ENCODE measurements at regions not wholly inside any gene's neighbourhood (a gene's known extent, or its start where the extent isn't known, plus 50 kb on each side); places are given as distances from the start of the nearest gene placed in this dataset.

DNA sequence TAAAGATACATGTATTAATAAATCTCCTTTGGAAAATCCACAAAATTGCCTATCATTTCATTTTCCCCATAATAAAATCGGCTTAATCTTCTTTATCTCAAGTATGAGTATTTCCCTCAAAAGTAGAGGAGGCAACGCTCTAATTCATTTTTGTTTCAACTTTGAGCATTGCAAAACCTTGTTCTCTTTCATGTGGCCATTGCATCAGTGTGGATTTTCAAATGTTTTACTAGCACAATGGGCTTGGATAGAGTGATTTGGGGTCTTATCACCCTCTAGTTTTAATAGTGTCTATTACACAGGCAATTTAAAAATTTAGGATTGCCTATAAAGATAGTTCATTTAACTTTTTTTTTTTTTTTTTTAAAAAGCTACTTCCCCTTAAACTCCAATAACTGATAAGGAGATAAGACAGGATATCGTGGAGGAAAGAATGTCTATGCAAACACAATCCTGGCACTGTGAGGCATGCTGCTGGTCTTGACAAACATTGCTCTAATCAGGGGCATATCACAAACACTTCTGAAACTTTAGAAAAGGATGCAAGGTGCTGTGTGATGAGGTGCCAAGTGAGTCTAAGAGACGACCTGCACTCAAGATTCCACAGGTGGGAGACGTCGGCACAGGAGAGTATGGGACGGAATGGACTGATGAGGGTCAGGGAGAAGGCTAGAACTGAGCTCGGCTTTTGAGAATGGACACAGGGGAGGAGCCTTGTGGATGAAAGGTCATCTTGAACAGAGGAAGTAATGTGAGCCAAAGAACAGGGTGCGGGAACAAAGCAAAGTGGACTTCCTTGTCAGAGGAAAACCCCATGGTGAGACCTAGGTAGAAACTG, 199.7 kb downstream of the IRS2 start:
- Histone ChIP-seq H3K4me2 (ENCODE audit: unreplicated experiment) (no peak overlapping the region), H3K36me3 (ENCODE audit: low read depth) (no peaks in the 10 kb centered on the region), H3K9me2 (ENCODE audit: insufficient read depth) (no peaks in the 10 kb centered on the region), H3K4me1 (ENCODE audit: insufficient read depth) (no peaks in the 10 kb centered on the region), H3K27me3 (replicated peaks; ENCODE audit: insufficient read depth) (peaks cover 81% of the 10 kb centered on the region), H3F3A (ENCODE audit: insufficient read depth) (no peaks in the 10 kb centered on the region), H3K27ac (no peak overlapping the region), H3K79me2 (ENCODE audit: insufficient read depth) (no peaks in the 10 kb centered on the region), H2AFZ (no peak overlapping the region), H3K9me3 (ENCODE audit: low read depth) (no peaks in the 10 kb centered on the region), H4K20me1 (ENCODE audit: insufficient read depth) (no peaks in the 10 kb centered on the region), H3K9ac (no peak overlapping the region), H3K4me3 (no peak overlapping the region)
- in situ Hi-C loops (cut with MboI): no loop called here
- DNase-seq: no peak
- WGBS, 2 experiments (ENCODE audit: low coverage in 1 of 2, low lambda C conversion rate in 2 of 2, missing lambda C conversion rate in 2 of 2): 45 to 51% methylated on average over 9 of the region's 9 CpGs
- TF ChIP-seq EZH2phosphoT487 (IDR thresholded peaks at IDR 0.05; ENCODE audit: insufficient read depth, low read depth): no peak
- TF ChIP-seq EZH2 (IDR thresholded peaks at IDR 0.05; ENCODE audit: insufficient read depth, poor library complexity, severe bottlenecking): no peak

DNA sequence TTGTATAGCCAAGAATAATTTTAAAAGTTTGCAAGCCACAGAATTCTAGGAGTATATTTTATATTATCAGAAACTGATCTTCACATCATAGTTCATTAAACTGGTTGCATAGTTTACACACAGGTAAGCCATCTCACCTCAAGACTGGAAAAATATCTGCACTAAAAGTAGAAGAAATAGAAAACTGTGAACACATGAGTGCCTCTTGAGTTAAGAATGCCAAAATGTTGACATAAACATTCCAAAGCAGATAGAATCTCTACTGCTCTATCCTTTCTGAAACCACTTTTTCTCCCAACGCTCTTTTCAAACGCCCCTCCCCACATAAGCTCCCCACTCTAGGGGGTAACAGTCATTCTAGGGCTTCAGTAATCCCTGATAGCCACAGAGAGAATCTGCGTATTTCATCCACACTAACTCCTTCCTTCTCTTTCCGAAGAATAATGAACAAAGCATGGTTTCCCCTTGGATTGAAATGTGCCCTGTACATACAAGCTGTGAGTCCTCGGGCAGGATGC, 201.5 kb downstream of the IRS2 start:
- no peak for DNase-seq
- no peaks in the 10 kb centered on the region for H3K9me3 ChIP-seq (ENCODE audit: low read depth)
- H3K9ac ChIP-seq: no peak overlapping the region
- H3K79me2 ChIP-seq (ENCODE audit: insufficient read depth): no peaks in the 10 kb centered on the region
- H3K27me3 ChIP-seq (replicated peaks; ENCODE audit: insufficient read depth): peaks cover 72% of the 10 kb centered on the region
- no peak for TF ChIP-seq EZH2 (IDR thresholded peaks at IDR 0.05; ENCODE audit: insufficient read depth, poor library complexity, severe bottlenecking)
- no peak for TF ChIP-seq EZH2phosphoT487 (IDR thresholded peaks at IDR 0.05; ENCODE audit: insufficient read depth, low read depth)
- H3F3A ChIP-seq (ENCODE audit: insufficient read depth): no peaks in the 10 kb centered on the region
- no peaks in the 10 kb centered on the region for H4K20me1 ChIP-seq (ENCODE audit: insufficient read depth)
- in situ Hi-C loops (cut with MboI): no loop called here
- H3K4me3 ChIP-seq: no peak overlapping the region
- no peaks in the 10 kb centered on the region for H3K36me3 ChIP-seq (ENCODE audit: low read depth)
- H3K27ac ChIP-seq: no peak overlapping the region
- WGBS, 2 experiments (ENCODE audit: low coverage in 1 of 2, low lambda C conversion rate in 2 of 2, missing lambda C conversion rate in 2 of 2): 15% methylated on average over 5 of the region's 5 CpGs
- H3K4me2 ChIP-seq (ENCODE audit: unreplicated experiment): no peak overlapping the region
- no peak overlapping the region for H2AFZ ChIP-seq
- no peaks in the 10 kb centered on the region for H3K4me1 ChIP-seq (ENCODE audit: insufficient read depth)
- no peaks in the 10 kb centered on the region for H3K9me2 ChIP-seq (ENCODE audit: insufficient read depth)

DNA sequence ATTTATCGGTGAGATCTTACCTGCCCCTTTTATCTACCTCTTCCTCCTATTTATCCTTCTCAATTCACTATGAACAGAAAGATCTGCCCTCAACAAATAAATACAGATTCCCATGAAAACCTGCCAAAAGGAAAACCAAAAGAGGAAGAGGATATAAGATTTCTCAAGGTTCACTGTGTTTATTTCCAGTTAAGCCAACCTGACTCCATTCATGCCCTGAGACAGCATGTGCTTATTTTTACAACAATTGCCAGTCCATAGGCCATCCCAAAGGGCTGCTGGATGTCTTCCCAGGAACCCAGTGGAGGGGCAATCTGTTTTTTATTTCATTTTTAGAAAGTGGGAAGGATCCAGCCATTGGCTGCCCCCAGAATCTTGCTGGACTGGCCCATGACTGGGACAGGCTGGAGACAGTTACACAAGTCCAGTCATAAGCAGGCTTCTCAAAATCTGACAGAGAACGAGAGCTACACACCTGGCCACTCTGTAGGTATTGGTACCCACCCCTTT, 209.1 kb downstream of the IRS2 start:
- TF ChIP-seq EZH2 (IDR thresholded peaks at IDR 0.05; ENCODE audit: insufficient read depth, poor library complexity, severe bottlenecking) (no peak), EZH2phosphoT487 (IDR thresholded peaks at IDR 0.05; ENCODE audit: insufficient read depth, low read depth) (no peak)
- Histone ChIP-seq H3K4me3 (no peak overlapping the region), H3K9me2 (ENCODE audit: insufficient read depth) (no peaks in the 10 kb centered on the region), H3F3A (ENCODE audit: insufficient read depth) (no peaks in the 10 kb centered on the region), H4K20me1 (ENCODE audit: insufficient read depth) (no peaks in the 10 kb centered on the region), H3K36me3 (ENCODE audit: low read depth) (no peaks in the 10 kb centered on the region), H3K4me2 (ENCODE audit: unreplicated experiment) (no peak overlapping the region), H3K9me3 (ENCODE audit: low read depth) (no peaks in the 10 kb centered on the region), H3K4me1 (ENCODE audit: insufficient read depth) (no peaks in the 10 kb centered on the region), H3K79me2 (ENCODE audit: insufficient read depth) (no peaks in the 10 kb centered on the region), H3K27me3 (replicated peaks; ENCODE audit: insufficient read depth) (peaks cover 34% of the 10 kb centered on the region), H2AFZ (no peak overlapping the region), H3K9ac (no peak overlapping the region), H3K27ac (no peak overlapping the region)
- in situ Hi-C loops (cut with MboI): no loop called here
- WGBS, 2 experiments (ENCODE audit: low coverage in 1 of 2, low lambda C conversion rate in 2 of 2, missing lambda C conversion rate in 2 of 2): 54 to 59% methylated on average over 2 of the region's 2 CpGs
- DNase-seq: no peak

DNA sequence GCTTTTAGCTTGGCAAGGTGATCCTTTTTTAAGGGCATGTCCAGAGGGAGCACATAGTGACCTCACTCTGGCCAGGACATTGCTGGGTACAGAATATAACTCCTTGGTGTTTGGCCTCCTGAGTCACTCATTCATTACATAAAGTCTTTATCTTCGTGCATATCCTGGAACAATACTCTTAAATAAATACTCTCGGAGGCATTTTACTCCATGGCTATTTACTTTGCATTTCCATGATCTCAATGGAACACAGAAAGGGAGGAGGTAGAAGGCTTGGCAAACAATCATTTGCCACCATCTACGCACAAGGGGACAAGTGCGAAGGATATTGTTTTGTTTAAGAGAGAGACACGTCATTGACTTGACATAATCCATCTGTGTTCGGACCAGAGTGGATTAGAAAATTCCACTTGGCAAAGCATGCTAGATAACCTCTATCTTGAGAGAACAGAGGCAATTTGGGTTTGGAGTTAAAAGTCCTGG, 210.0 kb downstream of the IRS2 start:
- H3K4me1 ChIP-seq (ENCODE audit: insufficient read depth): no peaks in the 10 kb centered on the region
- 44 to 47% methylated on average over 6 of the region's 6 CpGs for WGBS, 2 experiments (ENCODE audit: low coverage in 1 of 2, low lambda C conversion rate in 2 of 2, missing lambda C conversion rate in 2 of 2)
- no peak overlapping the region for H3K9ac ChIP-seq
- no peaks in the 10 kb centered on the region for H3K9me3 ChIP-seq (ENCODE audit: low read depth)
- H3K4me2 ChIP-seq (ENCODE audit: unreplicated experiment): no peak overlapping the region
- H3K4me3 ChIP-seq: no peak overlapping the region
- peaks cover 28% of the 10 kb centered on the region for H3K27me3 ChIP-seq (replicated peaks; ENCODE audit: insufficient read depth)
- no peak overlapping the region for H3K27ac ChIP-seq
- no peaks in the 10 kb centered on the region for H3K9me2 ChIP-seq (ENCODE audit: insufficient read depth)
- H3F3A ChIP-seq (ENCODE audit: insufficient read depth): no peaks in the 10 kb centered on the region
- no peaks in the 10 kb centered on the region for H4K20me1 ChIP-seq (ENCODE audit: insufficient read depth)
- no peaks in the 10 kb centered on the region for H3K36me3 ChIP-seq (ENCODE audit: low read depth)
- H2AFZ ChIP-seq: no peak overlapping the region
- in situ Hi-C loops (cut with MboI): no loop called here
- no peak for DNase-seq
- no peak for TF ChIP-seq EZH2 (IDR thresholded peaks at IDR 0.05; ENCODE audit: insufficient read depth, poor library complexity, severe bottlenecking)
- no peak for TF ChIP-seq EZH2phosphoT487 (IDR thresholded peaks at IDR 0.05; ENCODE audit: insufficient read depth, low read depth)
- H3K79me2 ChIP-seq (ENCODE audit: insufficient read depth): no peaks in the 10 kb centered on the region
